ENCODE measurements at regions not wholly inside any gene's neighbourhood (a gene's known extent, or its start where the extent isn't known, plus 50 kb on each side); places are given as distances from the start of the nearest gene placed in this dataset.
A peak's percentile ranks its signal among the peaks of the same experiment; 100 is the strongest.

GRCh38 chr3:82274897-82275296, 513.5 kb upstream of the GBE1 start:
- FAIRE-seq, result no peak
- intact Hi-C loops (cut with DNase I), result no loop called here

GRCh38 chr3:82265747-82266146, 504.3 kb upstream of the GBE1 start:
- no peak for DNase-seq
- FAIRE-seq, result no peak

More at GRCh38 chr3:82274897-82275296, 513.5 kb upstream of the GBE1 start:
- no peak for TF ChIP-seq CTCF (IDR thresholded peaks at IDR 0.05; ENCODE audit: borderline replicate concordance, extremely low read depth, insufficient read depth)
- no peak for DNase-seq
- Histone ChIP-seq H3K27ac (ENCODE audit: low read depth in 2 of 2, low read length in 2 of 2) (no peak overlapping the region), H3K4me1 (ENCODE audit: control insufficient read depth in 2 of 3, insufficient read depth in 2 of 3, low read depth in 1 of 3, low read length in 3 of 3) (no peaks in the 10 kb centered on the region), H3K9me3 (ENCODE audit: control insufficient read depth in 2 of 3, insufficient read depth in 1 of 3, low read length in 3 of 3) (no peaks in the 10 kb centered on the region), H3K27me3 (ENCODE audit: control insufficient read depth, insufficient read depth, low read length) (no peaks in the 10 kb centered on the region), H3K36me3 (ENCODE audit: control insufficient read depth in 2 of 3, insufficient read depth in 3 of 3, low read length in 3 of 3) (no peaks in the 10 kb centered on the region), H3K9ac (ENCODE audit: low read length in 3 of 3) (no peak overlapping the region), H3K4me3 (ENCODE audit: low read length in 3 of 3) (no peak overlapping the region)

GRCh38 chr3:82262193-82262592, 500.7 kb upstream of the GBE1 start:
- FAIRE-seq, result peak; percentile 68

More at GRCh38 chr3:82265747-82266146, 504.3 kb upstream of the GBE1 start:
- no peak for TF ChIP-seq CTCF (IDR thresholded peaks at IDR 0.05; ENCODE audit: borderline replicate concordance, extremely low read depth, insufficient read depth)
- Histone ChIP-seq H3K9me3 (ENCODE audit: control insufficient read depth in 2 of 3, insufficient read depth in 1 of 3, low read length in 3 of 3) (peaks cover 0 to 4% (median 0%) of the 10 kb centered on the region in 3 donors), H3K4me1 (ENCODE audit: control insufficient read depth in 2 of 3, insufficient read depth in 2 of 3, low read depth in 1 of 3, low read length in 3 of 3) (no peaks in the 10 kb centered on the region), H3K9ac (ENCODE audit: low read length in 3 of 3) (no peak overlapping the region), H3K27me3 (ENCODE audit: control insufficient read depth, insufficient read depth, low read length) (no peaks in the 10 kb centered on the region), H3K4me3 (ENCODE audit: low read length in 3 of 3) (no peak overlapping the region), H3K36me3 (ENCODE audit: control insufficient read depth in 2 of 3, insufficient read depth in 3 of 3, low read length in 3 of 3) (no peaks in the 10 kb centered on the region), H3K27ac (ENCODE audit: low read depth in 2 of 2, low read length in 2 of 2) (no peak overlapping the region)
- intact Hi-C loops (cut with DNase I), result no loop called here

More at GRCh38 chr3:82262193-82262592, 500.7 kb upstream of the GBE1 start:
- no peaks in the 10 kb centered on the region for H3K9me3 ChIP-seq (ENCODE audit: control insufficient read depth in 2 of 3, insufficient read depth in 1 of 3, low read length in 3 of 3)
- H3K4me1 ChIP-seq (ENCODE audit: control insufficient read depth in 2 of 3, insufficient read depth in 2 of 3, low read depth in 1 of 3, low read length in 3 of 3), result no peaks in the 10 kb centered on the region
- H3K27me3 ChIP-seq (ENCODE audit: control insufficient read depth, insufficient read depth, low read length), result no peaks in the 10 kb centered on the region
- DNase-seq, result no peak
- TF ChIP-seq CTCF (IDR thresholded peaks at IDR 0.05; ENCODE audit: borderline replicate concordance, extremely low read depth, insufficient read depth), result no peak
- intact Hi-C loops (cut with DNase I), result no loop called here
- no peak overlapping the region for H3K9ac ChIP-seq (ENCODE audit: low read length in 3 of 3)
- H3K27ac ChIP-seq (ENCODE audit: low read depth in 2 of 2, low read length in 2 of 2), result no peak overlapping the region
- H3K36me3 ChIP-seq (ENCODE audit: control insufficient read depth in 2 of 3, insufficient read depth in 3 of 3, low read length in 3 of 3), result no peaks in the 10 kb centered on the region
- H3K4me3 ChIP-seq (ENCODE audit: low read length in 3 of 3), result no peak overlapping the region
